ENCODE measurements at regions not wholly inside any gene's neighbourhood (a gene's known extent, or its start where the extent isn't known, plus 50 kb on each side); places are given as distances from the start of the nearest gene placed in this dataset.

DNA sequence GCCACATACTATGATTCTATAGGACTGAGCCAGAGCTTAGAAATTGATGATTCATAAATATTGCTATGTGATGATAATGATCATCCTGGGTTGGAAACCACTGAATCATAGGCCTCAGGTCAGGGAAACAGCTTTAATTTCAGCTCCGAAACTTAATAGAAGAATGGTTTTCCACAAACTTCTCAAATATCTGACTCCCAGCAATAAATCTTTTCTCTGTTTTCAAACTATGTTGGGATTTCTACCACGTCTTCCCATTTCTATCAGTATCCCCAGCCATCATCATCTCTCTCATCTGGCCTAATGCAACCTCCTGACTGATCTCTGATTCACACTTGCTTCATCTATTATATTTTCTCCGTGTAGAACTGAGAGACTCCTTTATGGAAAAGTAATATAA is 521.8 kb upstream of the AGA start:
- TF ChIP-seq CTCF (IDR thresholded peaks at IDR 0.05) = no peak
- TF ChIP-seq POLR2A (IDR thresholded peaks at IDR 0.05) = no peak
